Stimulated activated naive B cell treated with anti-CD40 and anti-IgM and Interleukin-4, amounts not matched to agents 10 μg/mL and 1 μg/mL and 100 μg/mL, for 72 hours (primary cell): ENCODE measurements at regions not wholly inside any gene's neighbourhood (a gene's known extent, or its start where the extent isn't known, plus 50 kb on each side); places are given as distances from the start of the nearest gene placed in this dataset.

ENCODE experiments used
- ATAC-seq, 2 donors: fragments of 150-1000 bp; cut with Tn5 transposase; replicated peaks; 2 replicates each; pipeline ENCODE4 v1.10.0; 2021; ENCODE audit warnings: moderate library complexity in 1 of 2
- DNase-seq: peaks from one replicate; pipeline ENCODE4 v3.0.0; 2021
- H3K27ac Mint-ChIP-seq: one replicate; pipeline ENCODE4 v1.8.0; 2022; ENCODE audit warnings: mild to moderate bottlenecking, mixed read lengths
- H3K27me3 Mint-ChIP-seq, 2 donors: one replicate each; pipeline ENCODE4 v1.8.0; 2022; ENCODE audit warnings: mixed read lengths in 2 of 2
- H3K36me3 Mint-ChIP-seq, 2 donors: one replicate each; pipeline ENCODE4 v1.8.0; 2022; ENCODE audit warnings: mixed read lengths in 2 of 2, mild to moderate bottlenecking in 1 of 2
- H3K4me1 Mint-ChIP-seq, 2 donors: one replicate each; pipeline ENCODE4 v1.8.0; 2022; ENCODE audit warnings: mixed read lengths in 2 of 2, mild to moderate bottlenecking in 1 of 2
- H3K4me3 Mint-ChIP-seq, 2 donors: one replicate each; pipeline ENCODE4 v1.8.0; 2022; ENCODE audit warnings: mild to moderate bottlenecking in 2 of 2, mixed read lengths in 2 of 2, moderate library complexity in 1 of 2
- H3K9me3 Mint-ChIP-seq, 2 donors: one replicate each; pipeline ENCODE4 v1.8.0; 2022; ENCODE audit warnings: mixed read lengths in 2 of 2, mild to moderate bottlenecking in 1 of 2

GRCh38 chr15:95664450-95664849 lies 666.0 kb upstream of the NR2F2 start:
- peaks cover 0 to 2% of the 10 kb centered on the region in 2 donors for H3K9me3 Mint-ChIP-seq
- no peaks in the 10 kb centered on the region for H3K4me1 Mint-ChIP-seq
- no peak overlapping the region for H3K27ac Mint-ChIP-seq
- ATAC-seq (no peak), DNase-seq (no peak)
- H3K27me3 Mint-ChIP-seq = no peaks in the 10 kb centered on the region
- H3K36me3 Mint-ChIP-seq = no peaks in the 10 kb centered on the region
- H3K4me3 Mint-ChIP-seq = no peak overlapping the region

- no peaks in the 10 kb centered on the region for H3K36me3 Mint-ChIP-seq
- H3K9me3 Mint-ChIP-seq = peaks cover 0 to under 1% of the 10 kb centered on the region in 2 donors
- no peak overlapping the region for H3K27ac Mint-ChIP-seq
- ATAC-seq = no peak
- no peaks in the 10 kb centered on the region for H3K4me1 Mint-ChIP-seq
- DNase-seq = no peak
- H3K4me3 Mint-ChIP-seq = no peak overlapping the region
- H3K27me3 Mint-ChIP-seq = no peaks in the 10 kb centered on the region
Measured at GRCh38 chr15:95669146-95669922, 661.2 kb upstream of the NR2F2 start.

- Mint-ChIP-seq H3K4me3 (no peak overlapping the region), H3K36me3 (no peaks in the 10 kb centered on the region), H3K27ac (no peak overlapping the region), H3K4me1 (no peaks in the 10 kb centered on the region), H3K27me3 (peaks cover 0 to 6% of the 10 kb centered on the region in 2 donors), H3K9me3 (peaks cover 0 to 4% of the 10 kb centered on the region in 2 donors)
- ATAC-seq = no peak
- DNase-seq = no peak
Measured at GRCh38 chr15:95674031-95674430, 656.5 kb upstream of the NR2F2 start.

- Mint-ChIP-seq H3K36me3 (no peaks in the 10 kb centered on the region), H3K4me3 (no peak overlapping the region), H3K4me1 (no peaks in the 10 kb centered on the region), H3K27ac (no peak overlapping the region), H3K9me3 (peaks cover 0 to 5% of the 10 kb centered on the region in 2 donors), H3K27me3 (peaks cover 0 to 6% of the 10 kb centered on the region in 2 donors)
- ATAC-seq (no peak), DNase-seq (no peak)
Measured at GRCh38 chr15:95676500-95676899, 654.0 kb upstream of the NR2F2 start.

GRCh38 chr15:95679847-95680582 lies 650.5 kb upstream of the NR2F2 start:
- Mint-ChIP-seq H3K36me3 (no peaks in the 10 kb centered on the region), H3K27ac (no peak overlapping the region), H3K4me3 (no peak overlapping the region), H3K27me3 (peaks cover 0 to 6% of the 10 kb centered on the region in 2 donors), H3K4me1 (no peaks in the 10 kb centered on the region), H3K9me3 (peaks cover 0 to 6% of the 10 kb centered on the region in 2 donors)
- DNase-seq (no peak), ATAC-seq (no peak)

- H3K27me3 Mint-ChIP-seq = peaks cover 0 to under 1% of the 10 kb centered on the region in 2 donors
- no peak for DNase-seq
- ATAC-seq = no peak
Measured at GRCh38 chr15:95680728-95681127, 649.8 kb upstream of the NR2F2 start.

GRCh38 chr15:95681836-95682544 lies 648.5 kb upstream of the NR2F2 start:
- no peak for DNase-seq
- Mint-ChIP-seq H3K27me3 (no peaks in the 10 kb centered on the region), H3K9me3 (peaks cover 0 to 5% of the 10 kb centered on the region in 2 donors), H3K4me3 (no peak overlapping the region), H3K4me1 (no peaks in the 10 kb centered on the region), H3K36me3 (no peaks in the 10 kb centered on the region), H3K27ac (no peak overlapping the region)
- ATAC-seq = no peak

More at GRCh38 chr15:95680728-95681127, 649.8 kb upstream of the NR2F2 start:
- Mint-ChIP-seq H3K4me3 (no peak overlapping the region), H3K27ac (no peak overlapping the region), H3K4me1 (no peaks in the 10 kb centered on the region), H3K36me3 (no peaks in the 10 kb centered on the region), H3K9me3 (peaks cover 0 to 6% of the 10 kb centered on the region in 2 donors)

GRCh38 chr15:95684126-95684525 lies 646.4 kb upstream of the NR2F2 start:
- peaks cover 0 to 5% of the 10 kb centered on the region in 2 donors for H3K9me3 Mint-ChIP-seq

GRCh38 chr15:95684693-95685115 lies 645.8 kb upstream of the NR2F2 start:
- DNase-seq = no peak
- Mint-ChIP-seq H3K27ac (no peak overlapping the region), H3K36me3 (no peaks in the 10 kb centered on the region), H3K4me1 (no peaks in the 10 kb centered on the region), H3K27me3 (no peaks in the 10 kb centered on the region), H3K9me3 (peaks cover 0 to 5% of the 10 kb centered on the region in 2 donors), H3K4me3 (no peak overlapping the region)
- ATAC-seq = no peak

More at GRCh38 chr15:95684126-95684525, 646.4 kb upstream of the NR2F2 start:
- ATAC-seq (no peak), DNase-seq (no peak)
- Mint-ChIP-seq H3K27me3 (no peaks in the 10 kb centered on the region), H3K4me1 (no peaks in the 10 kb centered on the region), H3K27ac (no peak overlapping the region), H3K36me3 (no peaks in the 10 kb centered on the region), H3K4me3 (no peak overlapping the region)

GRCh38 chr15:95687061-95687460 lies 643.4 kb upstream of the NR2F2 start:
- H3K9me3 Mint-ChIP-seq = no peaks in the 10 kb centered on the region
- H3K4me3 Mint-ChIP-seq = no peak overlapping the region
- DNase-seq = no peak
- ATAC-seq = no peak
- H3K27ac Mint-ChIP-seq = no peak overlapping the region
- no peaks in the 10 kb centered on the region for H3K36me3 Mint-ChIP-seq
- no peaks in the 10 kb centered on the region for H3K27me3 Mint-ChIP-seq
- H3K4me1 Mint-ChIP-seq = no peaks in the 10 kb centered on the region

GRCh38 chr15:95687686-95688085 lies 642.8 kb upstream of the NR2F2 start:
- ATAC-seq (no peak), DNase-seq (no peak)
- Mint-ChIP-seq H3K9me3 (no peaks in the 10 kb centered on the region), H3K4me3 (no peak overlapping the region), H3K4me1 (no peaks in the 10 kb centered on the region), H3K36me3 (no peaks in the 10 kb centered on the region), H3K27ac (no peak overlapping the region), H3K27me3 (no peaks in the 10 kb centered on the region)

GRCh38 chr15:95690631-95691340 lies 639.7 kb upstream of the NR2F2 start:
- ATAC-seq = no peak
- no peak overlapping the region for H3K27ac Mint-ChIP-seq

GRCh38 chr15:95693917-95694316 lies 636.6 kb upstream of the NR2F2 start:
- H3K27ac Mint-ChIP-seq = no peak overlapping the region
- no peak overlapping the region for H3K4me3 Mint-ChIP-seq
- no peak for DNase-seq
- no peaks in the 10 kb centered on the region for H3K36me3 Mint-ChIP-seq
- H3K9me3 Mint-ChIP-seq = peaks cover 11% of the 10 kb centered on the region in 2 donors
- no peaks in the 10 kb centered on the region for H3K27me3 Mint-ChIP-seq
- ATAC-seq = no peak
- no peaks in the 10 kb centered on the region for H3K4me1 Mint-ChIP-seq

More at GRCh38 chr15:95690631-95691340, 639.7 kb upstream of the NR2F2 start:
- H3K4me3 Mint-ChIP-seq = no peak overlapping the region
- no peaks in the 10 kb centered on the region for H3K4me1 Mint-ChIP-seq
- peaks cover 10 to 11% of the 10 kb centered on the region in 2 donors for H3K9me3 Mint-ChIP-seq
- no peaks in the 10 kb centered on the region for H3K27me3 Mint-ChIP-seq
- no peak for DNase-seq
- no peaks in the 10 kb centered on the region for H3K36me3 Mint-ChIP-seq

- ATAC-seq (no peak), DNase-seq (no peak)
- H3K9me3 Mint-ChIP-seq = peaks cover 28 to 33% of the 10 kb centered on the region in 2 donors
- no peak overlapping the region for H3K27ac Mint-ChIP-seq
- H3K4me1 Mint-ChIP-seq = no peaks in the 10 kb centered on the region
- H3K36me3 Mint-ChIP-seq = peaks cover 2 to 6% of the 10 kb centered on the region in 2 donors
- no peak overlapping the region for H3K4me3 Mint-ChIP-seq
- H3K27me3 Mint-ChIP-seq = no peaks in the 10 kb centered on the region
Measured at GRCh38 chr15:95698230-95698629, 632.3 kb upstream of the NR2F2 start.
